ENCODE measurements at regions not wholly inside any gene's neighbourhood (a gene's known extent, or its start where the extent isn't known, plus 50 kb on each side); places are given as distances from the start of the nearest gene placed in this dataset.

DNA sequence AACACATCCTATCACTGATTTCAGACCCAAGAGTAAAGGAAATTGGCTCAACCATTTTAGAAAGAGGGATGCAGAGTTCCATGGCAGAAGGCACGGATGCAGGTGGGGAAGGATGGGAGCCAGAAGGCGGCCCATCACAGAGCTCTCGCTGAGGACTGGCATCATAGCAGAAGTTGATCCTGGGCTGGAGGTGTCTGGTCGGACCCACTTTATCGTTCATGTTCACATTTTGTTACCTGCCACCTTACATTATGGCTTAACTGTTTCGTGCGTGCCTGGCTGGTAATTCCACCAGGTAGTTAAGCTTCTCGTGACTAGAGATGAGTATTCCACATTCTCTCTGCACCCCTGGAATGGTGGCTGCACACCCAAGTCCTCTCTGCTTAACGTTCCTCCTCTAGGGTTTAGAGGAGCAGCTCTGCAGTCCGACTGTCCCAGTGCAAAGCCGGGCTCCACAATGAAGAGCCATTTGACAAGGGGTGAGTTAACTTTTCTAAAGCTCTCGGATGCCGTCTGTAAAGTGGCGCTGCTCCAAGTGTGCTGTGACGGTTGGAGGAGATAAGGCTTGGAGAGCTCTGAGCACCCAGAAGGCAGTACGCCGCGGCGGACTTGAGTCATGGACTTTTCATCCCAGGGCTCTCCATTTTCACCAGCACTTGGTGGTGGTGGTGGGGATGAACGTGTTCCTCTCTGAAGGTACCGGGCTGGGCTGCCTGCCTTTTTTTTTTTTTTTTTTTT, 157.1 kb upstream of the SHH start:
- H3K36me3 ChIP-seq = no peaks in the 10 kb centered on the region
- H3K4me3 ChIP-seq = no peak overlapping the region
- no peaks in the 10 kb centered on the region for H3K9me3 ChIP-seq
- 82 to 86% (median 83%) methylated on average over 21 of the region's 21 CpGs for WGBS, 3 donors
- H3K4me1 ChIP-seq (ENCODE audit: insufficient read depth) = no peaks in the 10 kb centered on the region
- intact Hi-C loops (cut with DNase I) = no loop called here
- TF ChIP-seq POLR2A (IDR thresholded peaks at IDR 0.05) (no peak), EP300 (IDR thresholded peaks at IDR 0.05) (no peak)
- TF ChIP-seq, protein P1, sequence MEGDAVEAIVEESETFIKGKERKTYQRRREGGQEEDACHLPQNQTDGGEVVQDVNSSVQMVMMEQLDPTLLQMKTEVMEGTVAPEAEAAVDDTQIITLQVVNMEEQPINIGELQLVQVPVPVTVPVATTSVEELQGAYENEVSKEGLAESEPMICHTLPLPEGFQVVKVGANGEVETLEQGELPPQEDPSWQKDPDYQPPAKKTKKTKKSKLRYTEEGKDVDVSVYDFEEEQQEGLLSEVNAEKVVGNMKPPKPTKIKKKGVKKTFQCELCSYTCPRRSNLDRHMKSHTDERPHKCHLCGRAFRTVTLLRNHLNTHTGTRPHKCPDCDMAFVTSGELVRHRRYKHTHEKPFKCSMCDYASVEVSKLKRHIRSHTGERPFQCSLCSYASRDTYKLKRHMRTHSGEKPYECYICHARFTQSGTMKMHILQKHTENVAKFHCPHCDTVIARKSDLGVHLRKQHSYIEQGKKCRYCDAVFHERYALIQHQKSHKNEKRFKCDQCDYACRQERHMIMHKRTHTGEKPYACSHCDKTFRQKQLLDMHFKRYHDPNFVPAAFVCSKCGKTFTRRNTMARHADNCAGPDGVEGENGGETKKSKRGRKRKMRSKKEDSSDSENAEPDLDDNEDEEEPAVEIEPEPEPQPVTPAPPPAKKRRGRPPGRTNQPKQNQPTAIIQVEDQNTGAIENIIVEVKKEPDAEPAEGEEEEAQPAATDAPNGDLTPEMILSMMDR (IDR thresholded peaks at IDR 0.05) = no peak
- no peak overlapping the region for H3K27ac ChIP-seq
- H3K27me3 ChIP-seq = no peaks in the 10 kb centered on the region
- DNase-seq = no peak

DNA sequence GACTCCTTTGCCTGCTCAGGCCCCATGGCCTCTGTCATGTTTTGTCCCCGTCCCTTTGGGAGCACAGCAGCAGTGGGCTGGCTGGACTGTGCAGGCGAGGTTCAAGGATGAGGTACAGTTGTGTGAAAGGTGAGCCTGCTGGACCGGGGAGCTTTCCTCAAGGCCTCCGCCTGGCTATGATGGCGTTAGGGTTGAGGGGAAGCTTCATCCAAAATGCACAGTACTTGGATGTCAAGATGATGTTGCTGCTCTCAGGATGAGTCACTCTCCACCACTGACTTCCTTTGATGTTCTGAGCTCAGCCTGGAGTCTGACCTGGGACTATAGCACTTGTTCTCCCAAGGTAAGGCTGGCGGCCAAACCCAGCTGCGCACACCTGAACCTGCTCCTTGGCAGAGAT, 152.7 kb upstream of the SHH start:
- intact Hi-C loops (cut with DNase I) = no loop called here
- Histone ChIP-seq H3K4me3 (no peak overlapping the region), H3K36me3 (no peaks in the 10 kb centered on the region), H3K4me1 (ENCODE audit: insufficient read depth) (no peaks in the 10 kb centered on the region), H3K9me3 (no peaks in the 10 kb centered on the region), H3K27ac (no peak overlapping the region), H3K27me3 (no peaks in the 10 kb centered on the region)
- DNase-seq = no peak
- TF ChIP-seq EP300 (IDR thresholded peaks at IDR 0.05) (no peak), POLR2A (IDR thresholded peaks at IDR 0.05) (no peak)
- 86 to 88% (median 87%) methylated on average over 7 of the region's 7 CpGs for WGBS, 3 donors

DNA sequence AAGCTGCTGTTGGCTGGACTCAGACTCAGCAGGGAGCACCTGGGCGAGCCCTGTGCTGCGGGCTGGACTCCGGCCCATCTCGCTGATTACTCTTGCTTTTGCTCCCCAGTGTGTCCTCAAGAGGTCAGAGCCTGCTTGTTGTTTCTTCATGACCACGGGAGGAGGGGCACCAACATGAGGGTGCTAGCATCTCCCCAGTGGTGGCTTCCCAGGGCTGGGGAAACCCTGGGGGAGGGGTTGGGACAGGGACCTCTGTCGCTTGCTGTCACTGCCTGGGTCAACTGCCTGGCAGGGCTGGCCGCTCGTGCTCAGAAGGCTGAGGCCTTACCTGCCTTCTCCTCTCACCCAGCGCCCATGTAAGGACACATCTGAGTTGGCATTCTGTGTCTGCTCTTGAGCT, 152.3 kb upstream of the SHH start:
- WGBS, 3 donors = 85 to 89% (median 88%) methylated on average over 9 of the region's 9 CpGs
- intact Hi-C loops (cut with DNase I) = no loop called here

DNA sequence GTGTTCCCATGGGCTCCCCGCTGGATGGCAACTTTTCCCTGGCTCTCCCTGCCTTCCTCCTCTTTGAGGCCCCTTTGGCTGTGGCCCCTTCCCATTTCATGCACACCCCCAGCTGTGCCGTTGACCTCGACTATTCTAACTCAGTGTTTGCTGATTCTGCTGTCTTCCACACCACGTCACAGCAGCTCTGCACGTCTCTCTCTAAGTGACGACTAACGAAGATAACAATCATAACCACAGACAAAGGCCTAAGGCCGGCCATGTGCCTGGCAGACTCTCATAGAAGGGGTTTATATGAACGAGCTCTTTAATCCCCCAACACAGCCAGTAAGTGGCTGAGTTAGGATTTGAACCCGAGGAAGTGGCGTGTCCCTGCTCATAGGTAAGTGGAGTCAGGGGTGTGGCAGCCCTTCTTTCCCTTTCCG, 151.5 kb upstream of the SHH start:
- intact Hi-C loops (cut with DNase I) = no loop called here
- H3K9me3 ChIP-seq = no peaks in the 10 kb centered on the region
- no peak overlapping the region for H3K4me3 ChIP-seq
- H3K36me3 ChIP-seq = no peaks in the 10 kb centered on the region
- H3K4me1 ChIP-seq (ENCODE audit: insufficient read depth) = no peaks in the 10 kb centered on the region
- H3K27me3 ChIP-seq = no peaks in the 10 kb centered on the region
- TF ChIP-seq, protein P1 (IDR thresholded peaks at IDR 0.05) = no peak
- no peak for TF ChIP-seq EP300 (IDR thresholded peaks at IDR 0.05)
- TF ChIP-seq POLR2A (IDR thresholded peaks at IDR 0.05) = no peak
- no peak overlapping the region for H3K27ac ChIP-seq
- no peak for DNase-seq
- 81 to 84% (median 82%) methylated on average over 12 of the region's 12 CpGs for WGBS, 3 donors

More for the DNA sequence above, 152.3 kb upstream of the SHH start:
- Histone ChIP-seq H3K27me3 (no peaks in the 10 kb centered on the region), H3K9me3 (no peaks in the 10 kb centered on the region), H3K4me1 (ENCODE audit: insufficient read depth) (no peaks in the 10 kb centered on the region), H3K27ac (no peak overlapping the region), H3K36me3 (no peaks in the 10 kb centered on the region), H3K4me3 (no peak overlapping the region)
- TF ChIP-seq, protein P1 (IDR thresholded peaks at IDR 0.05) = no peak
- no peak for TF ChIP-seq POLR2A (IDR thresholded peaks at IDR 0.05)
- no peak for TF ChIP-seq EP300 (IDR thresholded peaks at IDR 0.05)
- no peak for DNase-seq

DNA sequence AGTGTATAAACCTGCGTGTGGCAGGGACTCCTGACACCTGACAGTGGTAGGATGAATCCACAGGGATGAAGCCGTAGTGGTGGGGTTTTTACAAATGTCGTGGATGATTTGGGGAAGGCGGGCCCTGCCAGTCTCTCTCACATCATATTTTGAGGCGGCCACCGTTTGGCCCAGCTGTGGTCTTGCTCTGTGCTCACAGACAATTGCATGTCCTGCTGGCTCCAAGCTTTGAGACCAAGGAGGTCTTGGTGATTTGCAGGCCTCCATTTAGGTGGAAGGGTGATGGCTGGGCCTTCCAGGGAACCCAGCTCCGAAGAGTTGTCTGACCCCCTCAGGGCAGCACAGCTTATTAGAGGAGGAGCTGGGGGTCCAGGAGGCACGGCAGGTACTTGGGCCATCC, 151.1 kb upstream of the SHH start:
- 90 to 94% (median 91%) methylated on average over 8 of the region's 8 CpGs for WGBS, 3 donors
- intact Hi-C loops (cut with DNase I) = no loop called here
- H3K4me3 ChIP-seq = no peak overlapping the region

More for the DNA sequence above, 151.1 kb upstream of the SHH start:
- TF ChIP-seq POLR2A (IDR thresholded peaks at IDR 0.05) = no peak
- no peak for TF ChIP-seq EP300 (IDR thresholded peaks at IDR 0.05)
- TF ChIP-seq, protein P1 (IDR thresholded peaks at IDR 0.05) = no peak
- Histone ChIP-seq H3K9me3 (no peaks in the 10 kb centered on the region), H3K27ac (no peak overlapping the region), H3K4me1 (ENCODE audit: insufficient read depth) (no peaks in the 10 kb centered on the region), H3K36me3 (no peaks in the 10 kb centered on the region), H3K27me3 (no peaks in the 10 kb centered on the region)
- no peak for DNase-seq

Data from ovary (tissue), 7 donors.